ENCODE measurements at regions not wholly inside any gene's neighbourhood (a gene's known extent, or its start where the extent isn't known, plus 50 kb on each side); places are given as distances from the start of the nearest gene placed in this dataset.
"Not testable (repeated sequence)": the region's sequence is repeated elsewhere in the genome, so short reads cannot be mapped to it uniquely, and the experiment has no call there.

DNA sequence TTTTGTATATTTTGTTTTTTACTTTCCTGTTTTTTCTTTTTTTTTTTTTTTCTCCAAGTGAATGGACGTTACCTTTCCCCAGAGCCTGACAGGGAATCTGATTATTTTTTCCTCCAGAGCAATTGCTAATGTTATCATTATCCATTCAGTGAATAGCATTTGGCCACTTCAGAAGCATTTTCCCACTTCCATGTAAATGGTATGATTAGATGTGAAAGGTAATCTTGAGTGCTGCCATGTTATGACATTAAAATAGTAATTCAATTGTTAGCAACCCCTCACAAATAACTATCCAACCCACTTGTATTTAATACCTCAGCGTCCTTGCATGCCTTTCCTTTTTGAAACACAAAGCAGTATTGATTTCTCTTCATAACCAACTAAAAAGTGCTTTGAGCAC, 1243.8 kb downstream of the CDH8 start:
- no peak overlapping the region for H3K4me3 ChIP-seq (ENCODE audit: low read depth, low read length)
- TF ChIP-seq, protein P1, sequence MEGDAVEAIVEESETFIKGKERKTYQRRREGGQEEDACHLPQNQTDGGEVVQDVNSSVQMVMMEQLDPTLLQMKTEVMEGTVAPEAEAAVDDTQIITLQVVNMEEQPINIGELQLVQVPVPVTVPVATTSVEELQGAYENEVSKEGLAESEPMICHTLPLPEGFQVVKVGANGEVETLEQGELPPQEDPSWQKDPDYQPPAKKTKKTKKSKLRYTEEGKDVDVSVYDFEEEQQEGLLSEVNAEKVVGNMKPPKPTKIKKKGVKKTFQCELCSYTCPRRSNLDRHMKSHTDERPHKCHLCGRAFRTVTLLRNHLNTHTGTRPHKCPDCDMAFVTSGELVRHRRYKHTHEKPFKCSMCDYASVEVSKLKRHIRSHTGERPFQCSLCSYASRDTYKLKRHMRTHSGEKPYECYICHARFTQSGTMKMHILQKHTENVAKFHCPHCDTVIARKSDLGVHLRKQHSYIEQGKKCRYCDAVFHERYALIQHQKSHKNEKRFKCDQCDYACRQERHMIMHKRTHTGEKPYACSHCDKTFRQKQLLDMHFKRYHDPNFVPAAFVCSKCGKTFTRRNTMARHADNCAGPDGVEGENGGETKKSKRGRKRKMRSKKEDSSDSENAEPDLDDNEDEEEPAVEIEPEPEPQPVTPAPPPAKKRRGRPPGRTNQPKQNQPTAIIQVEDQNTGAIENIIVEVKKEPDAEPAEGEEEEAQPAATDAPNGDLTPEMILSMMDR (IDR thresholded peaks at IDR 0.05; ENCODE audit: borderline replicate concordance, insufficient read depth, low read depth, low read length) = no peak

DNA sequence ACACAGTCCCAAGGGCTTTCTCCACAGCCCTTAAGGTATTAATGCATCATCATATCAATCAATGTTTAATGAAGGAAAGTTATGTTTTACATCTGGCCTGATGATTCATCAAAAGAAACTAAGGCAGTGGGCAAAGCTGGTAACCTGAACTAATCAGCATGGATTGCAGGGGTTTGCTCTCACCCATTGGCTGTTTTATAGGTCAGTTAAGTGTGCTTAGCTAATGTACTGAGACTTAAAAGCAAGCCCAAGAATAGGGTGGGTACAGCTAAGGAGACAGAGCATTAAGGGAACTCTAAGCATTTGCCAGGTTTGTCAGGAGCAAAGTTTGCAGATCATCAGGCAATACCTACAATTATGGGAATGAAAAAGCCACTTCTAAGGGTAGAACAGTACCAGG, 1247.6 kb downstream of the CDH8 start:
- TF ChIP-seq, protein P1 (IDR thresholded peaks at IDR 0.05; ENCODE audit: borderline replicate concordance, insufficient read depth, low read depth, low read length) = no peak

DNA sequence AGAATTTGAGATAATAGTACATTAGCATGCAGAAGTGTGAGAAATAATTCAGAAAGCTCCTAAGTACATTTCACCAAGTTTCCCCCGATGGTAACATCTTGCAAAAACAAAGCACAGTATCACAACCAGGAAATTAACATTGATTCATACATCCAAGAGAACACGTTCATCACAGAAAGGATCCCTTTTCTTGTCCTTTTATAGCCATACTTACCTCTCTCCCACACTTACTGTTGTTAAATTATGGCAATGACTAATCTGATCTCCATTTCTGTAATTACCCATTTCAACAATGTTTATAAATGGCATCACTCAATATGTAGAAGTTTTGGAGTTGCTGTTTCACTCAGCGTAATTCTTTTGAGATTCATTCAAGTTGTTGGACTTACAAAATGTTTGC, 1260.0 kb downstream of the CDH8 start:
- no peak overlapping the region for H3K4me3 ChIP-seq (ENCODE audit: low read depth, low read length)
- TF ChIP-seq, protein P1 (IDR thresholded peaks at IDR 0.05; ENCODE audit: borderline replicate concordance, insufficient read depth, low read depth, low read length) = no peak

More for the DNA sequence above, 1247.6 kb downstream of the CDH8 start:
- H3K4me3 ChIP-seq (ENCODE audit: low read depth, low read length) = no peak overlapping the region

DNA sequence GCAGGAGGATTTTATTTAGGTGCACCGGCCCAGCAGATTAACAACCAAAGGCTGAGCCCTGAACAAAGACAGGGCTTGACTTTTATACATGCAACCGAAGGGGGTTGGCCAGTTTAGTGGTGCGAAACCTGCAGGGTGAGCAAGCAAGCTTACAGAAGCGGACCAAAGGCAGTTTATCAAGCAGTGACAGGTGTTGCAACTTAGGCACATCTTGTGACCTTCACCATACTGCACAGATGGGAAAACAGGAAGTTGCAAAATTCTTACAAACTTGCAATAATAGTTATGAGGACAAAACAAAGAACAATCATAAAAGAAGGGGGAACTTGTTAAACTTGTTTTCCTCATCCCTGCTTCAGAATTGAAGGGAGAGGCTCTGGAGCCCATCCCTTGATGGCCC, 1265.1 kb downstream of the CDH8 start:
- TF ChIP-seq, protein P1 (IDR thresholded peaks at IDR 0.05; ENCODE audit: borderline replicate concordance, insufficient read depth, low read depth, low read length) = no peak
- H3K4me3 ChIP-seq (ENCODE audit: low read depth, low read length) = no peak overlapping the region

DNA sequence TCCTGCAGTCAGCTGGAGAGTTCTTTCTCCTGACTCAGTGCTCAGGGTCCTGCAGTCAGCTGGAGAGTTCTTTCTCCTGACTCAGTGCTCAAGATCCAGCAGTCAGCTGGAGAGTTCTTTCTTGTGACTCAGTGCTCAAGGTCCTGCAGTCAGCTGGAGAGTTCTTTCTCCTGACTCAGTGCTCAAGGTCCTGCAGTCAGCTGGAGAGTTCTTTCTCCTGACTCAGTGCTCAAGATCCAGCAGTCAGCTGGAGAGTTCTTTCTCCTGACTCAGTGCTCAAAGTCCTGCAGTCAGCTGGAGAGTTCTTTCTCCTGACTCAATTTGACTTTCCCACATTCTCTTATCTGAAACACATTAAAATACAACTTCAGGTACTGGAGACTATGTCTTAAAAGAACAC, 1265.9 kb downstream of the CDH8 start:
- H3K4me3 ChIP-seq (ENCODE audit: low read depth, low read length) = not testable (repeated sequence)

DNA sequence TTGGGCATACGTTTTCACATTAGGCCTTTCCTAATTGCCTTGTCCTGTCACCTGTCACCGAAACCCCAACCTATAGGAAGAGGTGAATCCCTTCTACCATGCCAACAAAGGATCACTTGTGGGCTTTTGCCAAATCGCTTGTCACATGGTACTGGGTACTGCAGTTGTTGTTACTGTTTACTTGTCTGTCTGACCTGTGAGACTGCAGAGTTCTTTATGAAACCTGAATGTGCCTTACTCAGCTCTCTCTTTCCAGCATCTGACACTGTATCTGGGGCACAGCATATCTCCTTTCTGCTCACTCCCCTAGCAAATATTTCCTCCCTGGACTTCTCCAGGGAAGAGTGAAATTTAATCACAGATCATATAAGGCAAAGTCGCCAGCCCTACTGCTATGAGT, 1272.4 kb downstream of the CDH8 start:
- TF ChIP-seq, protein P1 (IDR thresholded peaks at IDR 0.05; ENCODE audit: borderline replicate concordance, insufficient read depth, low read depth, low read length) = no peak
- no peak overlapping the region for H3K4me3 ChIP-seq (ENCODE audit: low read depth, low read length)

DNA sequence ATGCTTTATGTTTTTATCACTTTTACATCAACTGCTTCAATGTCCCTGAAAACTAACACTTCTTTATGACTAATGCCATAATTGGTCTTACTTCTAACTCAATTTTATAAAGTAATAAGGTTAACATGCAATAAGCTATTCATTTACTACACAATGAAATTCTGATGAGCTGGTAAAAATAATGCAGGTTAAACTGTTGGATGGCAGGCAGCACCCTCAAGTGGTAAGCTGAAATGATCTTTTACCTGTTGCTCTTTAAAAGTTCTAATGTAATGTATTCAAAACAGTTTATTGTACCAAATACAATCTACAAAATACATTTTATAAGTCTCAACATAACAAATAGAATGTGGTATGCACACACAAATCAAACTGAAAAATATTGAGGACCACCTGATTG, 1280.3 kb downstream of the CDH8 start:
- H3K4me3 ChIP-seq (ENCODE audit: low read depth, low read length) = no peak overlapping the region
- TF ChIP-seq, protein P1 (IDR thresholded peaks at IDR 0.05; ENCODE audit: borderline replicate concordance, insufficient read depth, low read depth, low read length) = no peak

DNA sequence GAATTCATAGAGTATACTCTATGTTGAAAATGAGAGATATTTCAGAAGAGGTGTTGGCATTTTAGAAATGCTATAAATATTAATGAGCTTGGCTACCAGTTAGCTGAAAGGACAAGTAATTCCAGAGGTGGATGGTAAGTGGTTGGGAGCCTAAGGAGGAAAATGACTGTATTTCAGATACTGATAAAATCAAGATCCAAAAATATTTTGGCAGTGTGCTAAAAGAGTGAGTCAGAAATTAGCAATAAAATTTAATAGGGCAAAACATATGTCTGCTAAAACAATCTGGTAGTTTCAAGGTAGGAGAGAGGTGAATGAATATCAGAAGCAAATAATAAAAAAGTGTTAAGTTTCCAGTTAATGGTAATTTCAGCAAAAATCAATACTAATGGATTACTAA, 1287.9 kb downstream of the CDH8 start:
- TF ChIP-seq, protein P1 (IDR thresholded peaks at IDR 0.05; ENCODE audit: borderline replicate concordance, insufficient read depth, low read depth, low read length) = no peak
- H3K4me3 ChIP-seq (ENCODE audit: low read depth, low read length) = no peak overlapping the region
